ENCODE measurements at regions not wholly inside any gene's neighbourhood (a gene's known extent, or its start where the extent isn't known, plus 50 kb on each side); places are given as distances from the start of the nearest gene placed in this dataset.

DNA sequence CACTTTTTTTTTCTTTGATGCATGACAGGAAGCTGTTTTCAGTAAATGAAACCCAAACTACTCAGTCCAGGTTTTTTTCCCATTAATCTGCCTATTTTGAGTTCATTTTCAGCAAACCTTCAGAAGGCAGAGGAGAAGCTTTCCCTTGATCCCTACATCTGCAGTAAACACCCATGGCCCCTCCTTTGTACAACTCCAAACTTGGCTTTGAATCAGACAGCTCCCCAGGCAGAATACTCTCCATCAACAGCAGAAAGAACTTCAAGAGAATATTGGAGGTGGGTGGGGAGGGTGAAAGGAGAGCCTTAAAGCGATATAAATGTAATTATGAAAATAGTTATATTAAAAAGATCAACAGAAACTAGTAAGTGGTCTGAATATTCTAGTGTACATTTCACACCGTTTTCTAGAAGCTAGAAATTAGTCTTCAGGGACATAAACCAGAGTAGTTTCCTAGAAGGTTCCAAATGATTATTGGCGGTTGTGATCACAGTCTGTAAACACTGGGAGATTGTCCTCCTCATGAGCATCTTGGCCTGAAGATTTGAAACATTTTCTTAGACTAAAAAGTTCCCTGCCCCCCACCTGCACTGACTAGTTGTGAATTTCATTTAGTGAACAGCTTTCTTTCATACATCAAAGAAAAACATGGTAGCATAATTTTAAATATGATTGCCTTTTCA is 75.1 kb upstream of the STK39 start:
- no peak for DNase-seq
- TF ChIP-seq POLR2A (IDR thresholded peaks at IDR 0.05) = no peak
- TF ChIP-seq, protein P1, sequence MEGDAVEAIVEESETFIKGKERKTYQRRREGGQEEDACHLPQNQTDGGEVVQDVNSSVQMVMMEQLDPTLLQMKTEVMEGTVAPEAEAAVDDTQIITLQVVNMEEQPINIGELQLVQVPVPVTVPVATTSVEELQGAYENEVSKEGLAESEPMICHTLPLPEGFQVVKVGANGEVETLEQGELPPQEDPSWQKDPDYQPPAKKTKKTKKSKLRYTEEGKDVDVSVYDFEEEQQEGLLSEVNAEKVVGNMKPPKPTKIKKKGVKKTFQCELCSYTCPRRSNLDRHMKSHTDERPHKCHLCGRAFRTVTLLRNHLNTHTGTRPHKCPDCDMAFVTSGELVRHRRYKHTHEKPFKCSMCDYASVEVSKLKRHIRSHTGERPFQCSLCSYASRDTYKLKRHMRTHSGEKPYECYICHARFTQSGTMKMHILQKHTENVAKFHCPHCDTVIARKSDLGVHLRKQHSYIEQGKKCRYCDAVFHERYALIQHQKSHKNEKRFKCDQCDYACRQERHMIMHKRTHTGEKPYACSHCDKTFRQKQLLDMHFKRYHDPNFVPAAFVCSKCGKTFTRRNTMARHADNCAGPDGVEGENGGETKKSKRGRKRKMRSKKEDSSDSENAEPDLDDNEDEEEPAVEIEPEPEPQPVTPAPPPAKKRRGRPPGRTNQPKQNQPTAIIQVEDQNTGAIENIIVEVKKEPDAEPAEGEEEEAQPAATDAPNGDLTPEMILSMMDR (IDR thresholded peaks at IDR 0.05) = no peak
- H3K36me3 ChIP-seq = no peaks in the 10 kb centered on the region

DNA sequence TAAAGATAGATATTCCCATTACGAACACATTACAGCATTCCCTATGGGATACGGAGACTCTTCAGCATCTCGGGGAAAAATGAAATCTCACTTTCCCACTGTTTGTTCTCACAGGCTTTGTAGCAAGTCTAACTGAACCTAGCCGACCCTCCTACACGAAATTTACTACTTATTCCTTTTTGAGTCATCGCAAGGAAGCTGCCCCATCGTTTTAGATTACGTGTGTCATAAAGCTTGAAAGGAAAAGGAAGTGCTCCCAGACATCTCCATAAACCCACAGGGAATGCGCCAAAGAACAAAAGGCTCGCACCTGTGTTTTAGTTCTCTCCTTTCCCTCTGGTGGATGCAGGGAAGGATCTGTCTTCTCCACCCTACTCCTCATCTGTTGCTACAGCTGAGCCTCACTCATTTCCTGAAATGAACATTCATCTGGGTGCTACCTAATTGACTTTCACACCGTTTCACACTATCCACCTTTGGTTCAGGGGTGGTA is 76.2 kb upstream of the STK39 start:
- peaks cover 0 to 9% (median 0%) of the 10 kb centered on the region in 4 donors for H3K4me1 ChIP-seq
- no peaks in the 10 kb centered on the region for H3K9me3 ChIP-seq
- H3K4me3 ChIP-seq = no peak overlapping the region
- no peaks in the 10 kb centered on the region for H3K36me3 ChIP-seq
- no peak for TF ChIP-seq POLR2A (IDR thresholded peaks at IDR 0.05)
- TF ChIP-seq, protein P1 (IDR thresholded peaks at IDR 0.05) = no peak
- H3K27ac ChIP-seq = no peak overlapping the region
- DNase-seq = no peak
- no peaks in the 10 kb centered on the region for H3K27me3 ChIP-seq

More for the DNA sequence above, 75.1 kb upstream of the STK39 start:
- no peak overlapping the region for H3K27ac ChIP-seq
- no peaks in the 10 kb centered on the region for H3K27me3 ChIP-seq
- no peaks in the 10 kb centered on the region for H3K9me3 ChIP-seq
- peaks cover 0 to 9% (median 0%) of the 10 kb centered on the region in 4 donors for H3K4me1 ChIP-seq
- H3K4me3 ChIP-seq = no peak overlapping the region

DNA sequence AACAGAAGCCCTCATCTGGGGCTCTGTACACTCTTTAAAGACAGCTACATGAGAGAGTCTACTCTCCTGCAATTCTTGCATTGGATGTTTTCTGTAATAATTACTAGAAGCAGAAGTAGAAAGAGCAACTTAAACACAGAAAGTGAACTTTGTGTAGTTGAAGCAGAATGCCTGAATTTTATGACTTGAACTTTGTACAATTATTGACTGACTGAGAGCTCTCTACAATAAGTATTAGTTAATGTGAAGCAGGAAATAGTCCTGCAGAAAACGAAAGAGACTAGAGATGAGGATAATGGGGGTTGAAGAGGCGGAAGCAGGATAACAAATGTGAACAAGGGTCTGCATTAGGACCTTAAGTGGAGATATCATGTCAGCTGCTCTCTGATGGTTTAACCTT is 79.2 kb upstream of the STK39 start:
- TF ChIP-seq, protein P1 (IDR thresholded peaks at IDR 0.05) = no peak
- TF ChIP-seq POLR2A (IDR thresholded peaks at IDR 0.05) = no peak
- peaks cover 0 to 9% (median 0%) of the 10 kb centered on the region in 4 donors for H3K4me1 ChIP-seq
- H3K4me3 ChIP-seq = no peak overlapping the region
- no peaks in the 10 kb centered on the region for H3K27me3 ChIP-seq
- peaks cover 0 to 12% (median 0%) of the 10 kb centered on the region in 4 donors for H3K9me3 ChIP-seq
- H3K36me3 ChIP-seq = no peaks in the 10 kb centered on the region
- peak overlapping the region in 3 of 4 donors; percentile 4 to 72 (median 68) for H3K27ac ChIP-seq
- no peak for DNase-seq

DNA sequence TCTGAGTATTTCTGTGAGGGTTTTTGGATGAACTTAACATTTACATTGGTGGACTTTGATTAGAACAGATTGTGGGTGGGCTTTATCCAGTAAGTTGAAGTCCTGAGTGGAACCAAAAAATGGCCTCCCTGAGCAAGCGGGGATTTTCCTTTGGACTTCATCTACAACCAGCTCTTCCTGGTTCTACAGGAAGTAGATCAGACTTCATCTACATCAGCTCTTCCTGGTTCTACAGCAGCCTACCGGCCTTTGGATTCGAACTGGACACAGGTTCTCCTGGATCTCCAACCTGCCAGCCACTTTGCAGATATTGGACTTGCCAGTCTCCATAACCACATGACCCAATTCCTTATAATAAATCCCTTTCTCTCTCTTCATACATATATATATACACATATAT is 79.9 kb upstream of the STK39 start:
- Histone ChIP-seq H3K9me3 (peaks cover 0 to 12% (median 0%) of the 10 kb centered on the region in 4 donors), H3K36me3 (no peaks in the 10 kb centered on the region), H3K27ac (peak overlapping the region in 2 of 4 donors; percentile 4 to 68), H3K4me3 (no peak overlapping the region), H3K27me3 (no peaks in the 10 kb centered on the region), H3K4me1 (peaks cover 0 to 9% (median 0%) of the 10 kb centered on the region in 4 donors)
- no peak for DNase-seq
- no peak for TF ChIP-seq POLR2A (IDR thresholded peaks at IDR 0.05)
- TF ChIP-seq, protein P1 (IDR thresholded peaks at IDR 0.05) = no peak

DNA sequence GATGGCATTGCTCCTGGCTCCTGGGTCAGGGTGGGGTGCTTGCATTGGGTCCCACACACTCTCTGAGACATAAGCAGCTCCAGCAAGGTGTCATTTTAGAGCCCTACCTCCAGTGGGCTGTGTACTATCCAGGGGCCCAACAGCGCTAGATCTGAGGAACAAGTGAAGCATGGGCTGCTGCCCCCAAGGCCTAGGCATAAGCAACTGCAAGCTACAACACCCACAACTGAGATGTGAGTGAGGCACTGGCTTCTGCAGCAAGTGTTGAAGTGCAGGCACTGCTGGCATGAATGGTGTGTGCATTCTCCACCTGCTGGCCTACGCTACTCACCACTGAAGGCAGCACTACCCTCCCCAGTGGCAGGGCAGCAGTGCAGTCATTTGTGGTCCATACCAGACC is 81.0 kb upstream of the STK39 start:
- DNase-seq = no peak
- H3K9me3 ChIP-seq = peaks cover 0 to 12% (median 0%) of the 10 kb centered on the region in 4 donors
- H3K27ac ChIP-seq = no peak overlapping the region
- no peak overlapping the region for H3K4me3 ChIP-seq
- H3K4me1 ChIP-seq = peaks cover 0 to 9% (median 0%) of the 10 kb centered on the region in 4 donors
- no peaks in the 10 kb centered on the region for H3K36me3 ChIP-seq
- H3K27me3 ChIP-seq = no peaks in the 10 kb centered on the region
- TF ChIP-seq POLR2A (IDR thresholded peaks at IDR 0.05) = no peak
- TF ChIP-seq, protein P1 (IDR thresholded peaks at IDR 0.05) = no peak
